HG02763 (cell line): ENCODE measurements at regions not wholly inside any gene's neighbourhood (a gene's known extent, or its start where the extent isn't known, plus 50 kb on each side); places are given as distances from the start of the nearest gene placed in this dataset.

Experiments
- ATAC-seq: cut with Tn5 transposase; IDR thresholded peaks from one replicate; pipeline ENCODE4 v1.9.1; 2021; ENCODE audit warnings: mild to moderate bottlenecking, moderate library complexity; ENCODE audit not compliant: unreplicated experiment

- ATAC-seq: no peak
Measured at GRCh38 chr13:64441740-64442139, 2788.4 kb downstream of the PCDH9 start.

GRCh38 chr13:64438084-64438483 is 2792.1 kb downstream of the PCDH9 start:
- ATAC-seq: no peak

GRCh38 chr13:64429691-64430090 is 2800.4 kb downstream of the PCDH9 start:
- ATAC-seq: no peak

GRCh38 chr13:64428196-64428595 is 2801.9 kb downstream of the PCDH9 start:
- ATAC-seq: no peak

- ATAC-seq: no peak
Measured at GRCh38 chr13:64423467-64423866, 2806.7 kb downstream of the PCDH9 start.

GRCh38 chr13:64420181-64420580 is 2810.0 kb downstream of the PCDH9 start:
- no peak for ATAC-seq

GRCh38 chr13:64417581-64417980 is 2812.6 kb downstream of the PCDH9 start:
- no peak for ATAC-seq

GRCh38 chr13:64414381-64414780 is 2815.8 kb downstream of the PCDH9 start:
- no peak for ATAC-seq

- ATAC-seq: no peak
Measured at GRCh38 chr13:64413529-64413928, 2816.6 kb downstream of the PCDH9 start.

- no peak for ATAC-seq
Measured at GRCh38 chr13:64410276-64411053, 2819.7 kb downstream of the PCDH9 start.

- no peak for ATAC-seq
Measured at GRCh38 chr13:64397701-64398100, 2832.4 kb downstream of the PCDH9 start.

GRCh38 chr13:64377606-64378005 is 2852.5 kb downstream of the PCDH9 start:
- no peak for ATAC-seq

GRCh38 chr13:64371461-64371860 is 2858.7 kb downstream of the PCDH9 start:
- no peak for ATAC-seq

GRCh38 chr13:64371045-64371444 is 2859.1 kb downstream of the PCDH9 start:
- ATAC-seq: no peak

GRCh38 chr13:64369121-64369520 is 2861.0 kb downstream of the PCDH9 start:
- no peak for ATAC-seq

- no peak for ATAC-seq
Measured at GRCh38 chr13:64362564-64362963, 2867.6 kb downstream of the PCDH9 start.

- no peak for ATAC-seq
Measured at GRCh38 chr13:64347664-64348063, 2882.5 kb downstream of the PCDH9 start.

GRCh38 chr13:64339373-64340063 is 2890.6 kb downstream of the PCDH9 start:
- ATAC-seq: no peak

GRCh38 chr13:64338671-64339070 is 2891.5 kb downstream of the PCDH9 start:
- ATAC-seq: no peak

GRCh38 chr13:64333888-64334287 is 2896.2 kb downstream of the PCDH9 start:
- ATAC-seq: no peak

GRCh38 chr13:64332048-64332447 is 2898.1 kb downstream of the PCDH9 start:
- no peak for ATAC-seq

- ATAC-seq: no peak
Measured at GRCh38 chr13:64327505-64328194, 2902.5 kb downstream of the PCDH9 start.
